ENCODE measurements at regions not wholly inside any gene's neighbourhood (a gene's known extent, or its start where the extent isn't known, plus 50 kb on each side); places are given as distances from the start of the nearest gene placed in this dataset.

DNA sequence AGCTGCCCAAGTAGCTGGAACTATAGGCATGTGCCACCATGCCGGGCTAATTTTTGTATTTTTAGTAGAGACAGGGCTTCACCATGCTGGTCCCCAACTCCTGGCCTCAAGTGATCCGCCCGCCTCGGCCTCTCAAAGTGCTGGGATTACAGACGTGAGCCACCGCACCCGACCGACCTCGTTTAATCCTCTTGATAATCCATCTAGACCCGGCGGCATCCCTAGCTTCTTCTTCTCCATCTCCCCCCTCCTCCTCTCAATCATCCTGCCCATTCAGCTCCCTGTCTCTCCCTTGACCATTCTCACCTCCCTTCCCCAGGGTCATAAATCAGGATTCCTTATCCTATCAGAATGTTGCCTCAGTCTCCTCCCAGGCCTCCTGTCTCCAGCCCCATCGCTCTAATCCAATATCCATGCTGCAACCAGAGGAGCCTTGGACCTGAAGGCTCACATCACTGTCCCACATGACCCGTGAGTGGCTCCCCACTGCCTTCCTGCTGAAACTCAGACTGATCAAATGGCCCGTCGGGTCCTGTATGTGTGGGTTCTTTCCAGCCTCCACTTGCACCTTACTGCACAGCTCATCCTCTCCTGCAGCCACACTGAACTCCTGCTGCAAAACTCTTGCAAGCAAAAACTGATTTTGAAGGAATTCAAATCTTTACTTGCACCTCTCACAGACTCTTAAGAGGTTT lies 74.1 kb upstream of the CDH5 start:
- Histone ChIP-seq H3K79me2 (no peaks in the 10 kb centered on the region), H3K9me2 (replicated peaks; ENCODE audit: insufficient read depth) (no peaks in the 10 kb centered on the region), H3K9me3 (ENCODE audit: low read depth) (no peaks in the 10 kb centered on the region), H3K36me3 (replicated peaks; ENCODE audit: insufficient read depth, low read depth) (no peaks in the 10 kb centered on the region), H3K4me3 (no peak overlapping the region), H3K27me3 (peaks cover 12% of the 10 kb centered on the region), H3K4me1 (ENCODE audit: insufficient read depth) (no peaks in the 10 kb centered on the region), H4K20me1 (ENCODE audit: insufficient read depth, poor library complexity, severe bottlenecking) (no peaks in the 10 kb centered on the region), H3K27ac (no peak overlapping the region), H3K4me2 (no peak overlapping the region), H2AFZ (no peak overlapping the region)
- 89% methylated on average over 15 of the region's 15 CpGs for WGBS (ENCODE audit: low lambda C conversion rate, missing lambda C conversion rate)
- TF ChIP-seq EZH2 (IDR thresholded peaks at IDR 0.05; ENCODE audit: borderline replicate concordance) (no peak), EZH2phosphoT487 (IDR thresholded peaks at IDR 0.05; ENCODE audit: low read depth, severe bottlenecking, unreplicated experiment) (no peak)
- TF ChIP-seq, protein P1, sequence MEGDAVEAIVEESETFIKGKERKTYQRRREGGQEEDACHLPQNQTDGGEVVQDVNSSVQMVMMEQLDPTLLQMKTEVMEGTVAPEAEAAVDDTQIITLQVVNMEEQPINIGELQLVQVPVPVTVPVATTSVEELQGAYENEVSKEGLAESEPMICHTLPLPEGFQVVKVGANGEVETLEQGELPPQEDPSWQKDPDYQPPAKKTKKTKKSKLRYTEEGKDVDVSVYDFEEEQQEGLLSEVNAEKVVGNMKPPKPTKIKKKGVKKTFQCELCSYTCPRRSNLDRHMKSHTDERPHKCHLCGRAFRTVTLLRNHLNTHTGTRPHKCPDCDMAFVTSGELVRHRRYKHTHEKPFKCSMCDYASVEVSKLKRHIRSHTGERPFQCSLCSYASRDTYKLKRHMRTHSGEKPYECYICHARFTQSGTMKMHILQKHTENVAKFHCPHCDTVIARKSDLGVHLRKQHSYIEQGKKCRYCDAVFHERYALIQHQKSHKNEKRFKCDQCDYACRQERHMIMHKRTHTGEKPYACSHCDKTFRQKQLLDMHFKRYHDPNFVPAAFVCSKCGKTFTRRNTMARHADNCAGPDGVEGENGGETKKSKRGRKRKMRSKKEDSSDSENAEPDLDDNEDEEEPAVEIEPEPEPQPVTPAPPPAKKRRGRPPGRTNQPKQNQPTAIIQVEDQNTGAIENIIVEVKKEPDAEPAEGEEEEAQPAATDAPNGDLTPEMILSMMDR (IDR thresholded peaks at IDR 0.05; ENCODE audit: poor library complexity), result no peak
- DNase-seq (ENCODE audit: low spot score), result no peak

DNA sequence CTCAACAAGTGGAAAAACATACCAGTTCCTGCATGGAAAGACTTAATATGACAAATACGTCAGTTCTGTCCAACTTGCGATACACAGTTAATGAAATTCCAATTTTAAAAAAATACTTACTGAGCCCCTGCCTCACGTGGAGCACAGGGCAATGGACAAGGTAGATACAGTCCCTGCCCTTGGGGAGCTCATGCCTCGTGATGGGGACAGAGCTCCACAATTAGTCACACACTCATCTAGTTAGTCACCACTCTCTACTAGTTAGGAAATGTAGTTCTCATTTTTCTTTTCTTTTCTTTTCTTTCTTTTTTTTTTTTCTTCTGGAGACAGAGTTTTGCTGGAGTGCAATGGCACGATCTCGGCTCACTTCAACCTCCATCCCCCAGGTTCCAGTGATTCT lies 74.7 kb upstream of the CDH5 start:
- no peaks in the 10 kb centered on the region for H3K9me3 ChIP-seq (ENCODE audit: low read depth)
- no peak overlapping the region for H3K4me2 ChIP-seq
- DNase-seq (ENCODE audit: low spot score), result no peak
- TF ChIP-seq, protein P1 (IDR thresholded peaks at IDR 0.05; ENCODE audit: poor library complexity), result no peak
- TF ChIP-seq EZH2phosphoT487 (IDR thresholded peaks at IDR 0.05; ENCODE audit: low read depth, severe bottlenecking, unreplicated experiment) (no peak), EZH2 (IDR thresholded peaks at IDR 0.05; ENCODE audit: borderline replicate concordance) (no peak)
- WGBS (ENCODE audit: low lambda C conversion rate, missing lambda C conversion rate), result 93% methylated on average over 6 of the region's 6 CpGs
- no peaks in the 10 kb centered on the region for H4K20me1 ChIP-seq (ENCODE audit: insufficient read depth, poor library complexity, severe bottlenecking)
- H3K36me3 ChIP-seq (replicated peaks; ENCODE audit: insufficient read depth, low read depth), result no peaks in the 10 kb centered on the region
- H3K27ac ChIP-seq, result no peak overlapping the region
- no peak overlapping the region for H2AFZ ChIP-seq
- peaks cover 12% of the 10 kb centered on the region for H3K27me3 ChIP-seq
- no peaks in the 10 kb centered on the region for H3K9me2 ChIP-seq (replicated peaks; ENCODE audit: insufficient read depth)
- H3K4me3 ChIP-seq, result no peak overlapping the region
- no peaks in the 10 kb centered on the region for H3K79me2 ChIP-seq
- H3K4me1 ChIP-seq (ENCODE audit: insufficient read depth), result no peaks in the 10 kb centered on the region

DNA sequence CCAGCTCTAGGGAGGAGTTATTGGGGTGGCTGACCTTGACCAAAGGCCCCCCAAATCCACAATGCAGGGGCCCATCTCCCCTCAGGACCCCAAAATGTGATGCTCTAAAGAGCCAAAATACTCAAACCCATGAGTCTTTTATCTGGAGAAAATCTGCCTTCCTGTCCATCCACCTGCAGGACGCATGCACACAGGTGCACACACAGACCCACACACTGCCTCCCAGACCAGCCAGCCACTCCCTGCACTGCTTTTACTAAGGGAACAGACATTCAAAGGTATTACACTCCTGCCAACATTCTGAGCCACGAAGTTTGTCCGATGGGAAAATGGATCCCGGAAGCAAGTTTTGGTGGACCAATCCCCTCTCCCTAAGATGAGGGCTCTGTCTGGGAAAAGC lies 76.1 kb upstream of the CDH5 start:
- Histone ChIP-seq H3K4me3 (no peak overlapping the region), H3K79me2 (no peaks in the 10 kb centered on the region), H3K4me1 (ENCODE audit: insufficient read depth) (no peaks in the 10 kb centered on the region), H3K9me2 (replicated peaks; ENCODE audit: insufficient read depth) (no peaks in the 10 kb centered on the region), H3K4me2 (no peak overlapping the region), H4K20me1 (ENCODE audit: insufficient read depth, poor library complexity, severe bottlenecking) (no peaks in the 10 kb centered on the region), H2AFZ (no peak overlapping the region), H3K36me3 (replicated peaks; ENCODE audit: insufficient read depth, low read depth) (no peaks in the 10 kb centered on the region), H3K9me3 (ENCODE audit: low read depth) (no peaks in the 10 kb centered on the region), H3K27ac (no peak overlapping the region), H3K27me3 (peaks cover 12% of the 10 kb centered on the region)
- no peak for DNase-seq (ENCODE audit: low spot score)
- 90% methylated on average over 4 of the region's 4 CpGs for WGBS (ENCODE audit: low lambda C conversion rate, missing lambda C conversion rate)
- TF ChIP-seq EZH2phosphoT487 (IDR thresholded peaks at IDR 0.05; ENCODE audit: low read depth, severe bottlenecking, unreplicated experiment), result no peak
- TF ChIP-seq EZH2 (IDR thresholded peaks at IDR 0.05; ENCODE audit: borderline replicate concordance), result no peak

DNA sequence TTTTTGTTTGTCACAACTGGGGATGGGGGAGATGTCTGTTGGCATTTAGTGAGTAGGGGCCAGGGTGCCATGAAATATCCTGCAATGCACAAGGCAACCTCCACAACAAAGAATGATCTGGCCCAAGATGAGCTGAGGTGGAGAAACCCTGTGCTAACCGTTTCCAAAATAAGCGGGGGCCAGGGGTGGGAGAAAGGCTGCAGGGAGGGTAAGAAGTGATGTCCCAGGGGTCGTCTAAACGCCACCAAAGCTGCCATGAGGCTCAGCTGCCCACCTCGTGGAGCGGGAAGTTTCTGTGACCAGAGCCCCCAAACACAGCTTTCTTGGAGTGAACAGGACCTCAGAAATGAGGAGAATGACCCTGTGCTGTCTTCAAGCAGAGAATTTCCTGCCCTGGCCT lies 76.5 kb upstream of the CDH5 start:
- TF ChIP-seq EZH2 (IDR thresholded peaks at IDR 0.05; ENCODE audit: borderline replicate concordance) (no peak), EZH2phosphoT487 (IDR thresholded peaks at IDR 0.05; ENCODE audit: low read depth, severe bottlenecking, unreplicated experiment) (no peak)
- TF ChIP-seq, protein P1 (IDR thresholded peaks at IDR 0.05; ENCODE audit: poor library complexity), result no peak
- no peak for DNase-seq (ENCODE audit: low spot score)
- H3K79me2 ChIP-seq, result no peaks in the 10 kb centered on the region
- no peaks in the 10 kb centered on the region for H3K9me3 ChIP-seq (ENCODE audit: low read depth)
- no peak overlapping the region for H3K27ac ChIP-seq
- H3K27me3 ChIP-seq, result peaks cover 11% of the 10 kb centered on the region
- no peaks in the 10 kb centered on the region for H3K36me3 ChIP-seq (replicated peaks; ENCODE audit: insufficient read depth, low read depth)
- 92% methylated on average over 6 of the region's 6 CpGs for WGBS (ENCODE audit: low lambda C conversion rate, missing lambda C conversion rate)
- no peaks in the 10 kb centered on the region for H3K4me1 ChIP-seq (ENCODE audit: insufficient read depth)
- H4K20me1 ChIP-seq (ENCODE audit: insufficient read depth, poor library complexity, severe bottlenecking), result no peaks in the 10 kb centered on the region
- no peak overlapping the region for H3K4me2 ChIP-seq
- no peak overlapping the region for H3K4me3 ChIP-seq
- H2AFZ ChIP-seq, result no peak overlapping the region
- no peaks in the 10 kb centered on the region for H3K9me2 ChIP-seq (replicated peaks; ENCODE audit: insufficient read depth)
